RCC 7860 (cell line): ENCODE measurements at regions not wholly inside any gene's neighbourhood (a gene's known extent, or its start where the extent isn't known, plus 50 kb on each side); places are given as distances from the start of the nearest gene placed in this dataset.

ENCODE experiments used
- DNase-seq: peaks from one replicate; pipeline ENCODE4 v3.0.0-alpha.2; 2015; ENCODE audit warnings: low spot score
- FAIRE-seq: peaks from 2 replicates; lab custom pipeline; 2012; peaks lifted over from hg19 to GRCh38; lab: Jason Lieb, UNC

GRCh38 chr2:8457092-8457481 is 224.8 kb upstream of the ID2 start:
- no peak for DNase-seq
- no peak for FAIRE-seq

GRCh38 chr2:8457699-8458502 is 224.0 kb upstream of the ID2 start:
- FAIRE-seq = no peak
- no peak for DNase-seq

GRCh38 chr2:8458503-8459459 is 223.1 kb upstream of the ID2 start:
- DNase-seq (no peak), FAIRE-seq (no peak)

- no peak for DNase-seq
- FAIRE-seq = no peak
These were observed 222.4 kb upstream of the ID2 start for GRCh38 chr2:8459474-8459873.

- no peak for DNase-seq
- FAIRE-seq = no peak
These were observed 220.5 kb upstream of the ID2 start for GRCh38 chr2:8461341-8461740.

GRCh38 chr2:8462280-8462679 is 219.6 kb upstream of the ID2 start:
- FAIRE-seq (no peak), DNase-seq (no peak)

- DNase-seq (no peak), FAIRE-seq (no peak)
These were observed 218.8 kb upstream of the ID2 start for GRCh38 chr2:8462899-8463648.

- no peak for FAIRE-seq
- no peak for DNase-seq
These were observed 216.3 kb upstream of the ID2 start for GRCh38 chr2:8465560-8465959.

GRCh38 chr2:8469709-8470493 is 212.0 kb upstream of the ID2 start:
- FAIRE-seq (peak; percentile 95), DNase-seq (peak; percentile 84)

GRCh38 chr2:8472545-8473323 is 209.1 kb upstream of the ID2 start:
- DNase-seq = no peak
- no peak for FAIRE-seq

GRCh38 chr2:8475349-8476031 is 206.4 kb upstream of the ID2 start:
- no peak for DNase-seq
- no peak for FAIRE-seq

- FAIRE-seq = peak; percentile 66
- DNase-seq = peak; percentile 42
These were observed 204.0 kb upstream of the ID2 start for GRCh38 chr2:8477552-8478470.

- FAIRE-seq (no peak), DNase-seq (no peak)
These were observed 203.4 kb upstream of the ID2 start for GRCh38 chr2:8478471-8478793.

- DNase-seq (no peak), FAIRE-seq (no peak)
These were observed 202.6 kb upstream of the ID2 start for GRCh38 chr2:8479298-8479697.

- no peak for FAIRE-seq
- DNase-seq = no peak
These were observed 200.9 kb upstream of the ID2 start for GRCh38 chr2:8480915-8481314.

GRCh38 chr2:8481463-8482009 is 200.3 kb upstream of the ID2 start:
- DNase-seq (peak; percentile 35), FAIRE-seq (no peak)

- no peak for FAIRE-seq
- DNase-seq = no peak
These were observed 199.4 kb upstream of the ID2 start for GRCh38 chr2:8482432-8482831.
